ENCODE measurements at regions not wholly inside any gene's neighbourhood (a gene's known extent, or its start where the extent isn't known, plus 50 kb on each side); places are given as distances from the start of the nearest gene placed in this dataset.
"Not testable (repeated sequence)": the region's sequence is repeated elsewhere in the genome, so short reads cannot be mapped to it uniquely, and the experiment has no call there.

- no peak for DNase-seq
Measured at GRCh38 chr5:154618696-154619095, 136.5 kb upstream of the LARP1 start.

GRCh38 chr5:154614595-154614994 is 136.6 kb upstream of the HAND1 start:
- no peak for DNase-seq

DNA sequence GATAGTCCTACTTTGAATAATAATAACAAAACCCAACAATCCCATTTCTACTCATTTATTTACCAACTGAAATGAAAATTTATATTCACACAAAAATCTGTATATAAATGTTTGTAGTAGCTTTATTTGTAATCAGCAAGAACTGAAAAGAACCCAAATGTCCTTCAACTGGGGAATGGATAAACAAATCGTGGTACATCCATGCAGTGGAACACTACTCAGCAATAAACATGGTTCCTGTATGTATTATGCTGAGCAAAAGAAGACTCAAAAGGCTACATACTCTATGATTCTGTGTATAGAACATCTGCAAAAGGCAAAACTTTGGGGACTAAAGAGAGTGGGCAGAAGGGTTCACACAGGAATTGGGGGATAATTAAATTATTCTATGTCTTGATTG is 136.1 kb upstream of the HAND1 start:
- DNase-seq, result no peak

- no peak for DNase-seq
Measured at GRCh38 chr5:154612666-154613065, 134.6 kb upstream of the HAND1 start.

DNA sequence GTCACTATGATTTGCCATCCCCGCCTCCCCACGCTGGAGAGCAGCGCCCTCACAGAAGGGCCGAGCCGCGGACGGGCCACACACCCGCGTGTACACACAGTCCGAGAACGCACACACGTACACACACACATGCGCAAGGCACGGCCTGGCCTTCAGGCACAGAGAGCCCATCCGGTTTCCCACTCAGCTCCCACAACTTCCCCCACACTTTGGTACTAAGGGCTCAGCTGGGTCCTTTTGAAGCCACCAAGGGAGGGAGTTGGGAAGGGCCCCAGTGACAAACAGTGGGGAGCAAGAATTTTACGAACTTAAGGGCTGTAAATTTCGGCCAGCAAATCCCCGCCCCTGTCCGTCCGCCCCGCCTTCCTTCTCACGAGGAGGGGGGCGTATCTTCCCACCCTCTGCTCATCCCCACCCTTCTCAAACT is 133.3 kb upstream of the HAND1 start:
- DNase-seq, result no peak

- peak; percentile 45 to 55 for DNase-seq
Measured at GRCh38 chr5:154610321-154611154, 132.5 kb upstream of the HAND1 start.

GRCh38 chr5:154609251-154609650 is 131.2 kb upstream of the HAND1 start:
- no peak for DNase-seq

GRCh38 chr5:154608531-154609011 is 130.5 kb upstream of the HAND1 start:
- no peak for DNase-seq

DNA sequence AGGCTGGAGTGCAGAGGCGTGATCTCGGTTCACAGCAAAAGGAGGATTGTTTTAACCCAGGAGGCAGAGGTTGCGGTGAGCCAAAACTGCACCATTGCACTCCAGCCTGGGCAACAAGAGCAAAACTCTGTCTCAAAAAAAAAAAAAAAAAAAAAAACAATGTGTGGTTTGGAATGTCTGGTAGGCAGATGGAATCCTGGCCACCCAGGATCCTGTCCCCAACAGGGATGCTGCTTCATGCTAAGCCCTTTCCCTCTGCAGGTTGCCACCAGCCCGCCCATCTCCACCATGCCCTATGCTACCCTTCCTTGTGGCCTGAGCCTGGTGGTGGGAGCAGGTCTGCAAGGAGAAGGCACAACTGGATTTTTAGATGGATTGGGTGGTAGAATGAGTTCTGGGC is 129.7 kb upstream of the HAND1 start:
- no peak for DNase-seq

DNA sequence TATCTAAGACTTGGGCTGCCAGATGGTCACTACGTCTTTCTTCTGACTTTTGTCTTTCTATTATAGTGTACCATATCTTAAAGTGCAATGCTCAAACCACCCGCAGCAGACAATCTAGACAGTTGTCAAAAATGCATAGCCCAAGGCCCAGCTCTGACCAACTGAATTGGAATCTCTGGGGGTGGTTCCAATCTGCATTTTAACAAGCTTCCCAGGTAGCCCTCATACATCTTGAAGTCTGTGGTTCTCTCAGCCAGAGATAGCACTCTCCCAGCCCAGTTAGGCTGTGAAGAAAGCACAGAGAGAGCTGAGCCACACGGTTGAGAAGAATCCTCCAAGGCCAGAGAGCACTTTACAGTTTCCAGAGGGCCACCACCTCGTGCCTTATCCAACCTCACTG is 128.2 kb upstream of the HAND1 start:
- DNase-seq, result no peak

- DNase-seq, result no peak
Measured at GRCh38 chr5:154603953-154604679, 126.1 kb upstream of the HAND1 start.

DNA sequence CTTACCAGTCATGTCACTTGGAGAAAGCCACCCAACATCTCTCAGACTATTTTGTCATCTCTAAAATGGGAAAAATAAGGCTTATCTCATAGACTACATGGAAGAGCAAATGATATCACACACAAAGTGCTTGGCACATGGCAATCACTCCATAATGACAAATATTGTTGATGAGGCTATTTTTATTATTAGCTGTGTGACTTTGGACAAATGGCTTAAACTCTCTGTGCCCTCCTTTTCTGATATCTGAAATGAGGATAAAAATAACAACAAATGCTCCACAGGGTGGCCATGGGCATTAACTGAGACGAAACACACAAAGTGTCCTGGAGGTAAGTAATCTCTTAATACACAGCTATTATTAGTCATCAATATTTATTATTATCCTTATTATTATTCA is 125.5 kb upstream of the HAND1 start:
- DNase-seq, result no peak

- no peak for DNase-seq
Measured at GRCh38 chr5:154603011-154603410, 125.0 kb upstream of the HAND1 start.

- DNase-seq, result no peak
Measured at GRCh38 chr5:154601014-154601413, 123.0 kb upstream of the HAND1 start.

GRCh38 chr5:154598021-154598420 is 120.0 kb upstream of the HAND1 start:
- DNase-seq, result no peak

DNA sequence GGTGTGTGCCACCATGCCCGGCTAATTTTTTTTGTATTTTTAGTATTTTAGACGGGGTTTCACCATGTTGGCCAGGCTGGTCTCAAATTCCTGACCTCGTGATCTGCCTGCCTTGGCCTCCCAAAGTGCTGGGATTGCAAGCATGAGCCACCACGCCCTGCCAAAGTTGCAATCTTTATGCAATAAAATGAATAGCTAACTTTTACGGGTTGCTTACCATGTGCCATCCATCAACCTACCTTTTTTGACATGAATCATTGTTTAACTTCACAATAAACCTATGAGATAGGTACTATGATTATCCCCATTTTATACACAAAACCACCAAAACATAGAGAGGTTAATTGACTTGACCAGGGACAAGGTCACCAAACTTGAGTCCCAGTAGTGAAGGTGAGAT is 118.8 kb upstream of the HAND1 start:
- not testable (repeated sequence) for DNase-seq

DNA sequence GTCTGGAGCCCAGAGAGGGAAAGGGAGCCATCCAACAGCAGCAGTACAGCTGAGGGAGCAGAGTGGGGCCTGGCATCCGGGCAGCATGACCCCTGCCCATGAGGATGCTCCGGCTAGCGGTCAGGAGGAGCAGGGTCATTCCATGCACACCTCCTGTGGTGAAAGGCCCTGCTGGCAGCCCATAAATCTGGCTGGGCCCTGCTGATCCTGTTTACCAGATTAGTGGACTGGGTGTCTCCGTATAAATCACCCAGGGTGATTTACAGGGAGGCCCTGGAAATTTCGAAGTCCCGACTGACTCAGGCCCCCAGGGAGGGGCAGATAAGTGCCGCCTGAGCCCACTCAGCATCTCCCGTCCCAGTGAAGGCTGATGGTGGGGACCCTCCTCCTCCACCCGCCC is 117.6 kb upstream of the HAND1 start:
- no peak for DNase-seq

DNA sequence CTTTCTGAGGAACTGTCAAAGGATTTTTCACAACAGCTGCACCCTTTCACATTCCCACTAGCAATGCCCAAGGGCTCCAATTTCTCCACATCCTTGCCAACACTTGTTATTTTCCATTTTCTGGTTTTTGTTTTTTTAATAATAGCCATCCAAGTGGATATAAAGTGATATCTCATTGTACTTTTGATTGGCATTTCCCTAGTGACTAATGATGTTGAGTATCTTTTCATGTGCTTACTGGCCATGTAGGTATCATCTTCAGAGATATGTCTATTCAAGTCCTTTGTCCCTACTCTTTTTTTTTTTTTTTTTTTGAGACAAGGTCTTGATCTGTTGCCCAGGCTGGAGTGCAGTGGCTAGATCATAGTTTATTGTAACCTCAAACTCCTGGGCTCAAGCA is 115.8 kb upstream of the HAND1 start:
- DNase-seq, result no peak

- no peak for DNase-seq
Measured at GRCh38 chr5:154593071-154593470, 115.0 kb upstream of the HAND1 start.

DNA sequence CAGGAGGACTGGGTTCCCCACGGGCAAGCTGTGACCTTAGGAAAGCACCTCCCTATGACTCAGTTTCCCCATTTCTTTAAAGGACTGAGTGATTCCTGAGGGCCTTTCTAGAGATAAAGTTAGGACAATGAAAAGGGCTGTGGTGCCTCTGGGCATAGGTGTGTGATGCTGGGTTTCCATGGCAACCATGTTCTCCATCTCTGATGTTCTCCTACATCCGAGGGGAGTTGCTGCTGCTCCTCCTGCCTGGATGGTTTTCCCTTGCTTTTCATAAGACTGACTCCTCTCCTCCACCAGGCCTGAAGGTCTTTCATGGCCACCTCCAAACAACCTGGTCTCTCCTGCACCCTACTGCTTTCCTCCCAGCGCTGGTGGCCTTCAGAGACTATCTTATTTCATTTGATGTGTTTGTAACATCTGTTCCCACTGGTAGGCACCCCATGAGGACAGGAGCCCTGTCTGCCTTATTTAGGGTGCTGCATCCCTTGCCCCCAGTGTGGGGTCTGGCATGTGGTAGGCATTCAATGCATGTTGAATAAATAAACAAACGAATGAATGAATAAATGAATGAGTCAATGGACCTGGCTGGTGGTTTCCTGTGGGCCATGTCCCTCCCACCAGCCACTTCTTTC is 112.2 kb upstream of the HAND1 start:
- no peak for DNase-seq

- DNase-seq, result no peak
Measured at GRCh38 chr5:154589511-154589910, 111.5 kb upstream of the HAND1 start.

DNA sequence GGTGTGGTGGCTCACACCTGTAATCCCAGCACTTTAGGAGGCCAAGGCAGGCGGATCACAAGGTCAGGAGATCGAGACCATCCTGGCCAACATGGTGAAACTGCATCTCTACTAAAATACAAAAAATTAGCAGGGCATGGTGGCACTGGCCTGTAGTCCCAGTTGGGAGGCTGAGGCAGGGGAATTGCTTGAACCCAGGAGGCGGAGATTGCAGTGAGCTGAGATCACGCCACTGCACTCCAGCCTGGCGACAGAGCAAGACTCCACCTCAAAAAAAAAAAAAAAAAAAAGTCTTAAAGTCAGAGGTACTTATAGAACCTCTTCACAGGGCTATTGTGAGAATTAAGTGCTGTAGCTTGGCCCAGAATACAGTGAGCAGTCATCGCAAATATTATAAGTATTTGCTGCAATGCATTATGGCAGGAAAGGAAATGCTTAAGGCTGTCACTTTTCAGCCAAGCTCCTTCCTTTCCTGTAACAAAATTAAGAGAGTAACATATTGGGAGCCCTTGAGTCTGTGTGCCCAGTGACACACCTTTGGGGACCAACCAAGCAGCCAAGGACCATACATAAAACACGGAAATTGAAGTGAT is 110.9 kb upstream of the HAND1 start:
- DNase-seq, result not testable (repeated sequence)

DNA sequence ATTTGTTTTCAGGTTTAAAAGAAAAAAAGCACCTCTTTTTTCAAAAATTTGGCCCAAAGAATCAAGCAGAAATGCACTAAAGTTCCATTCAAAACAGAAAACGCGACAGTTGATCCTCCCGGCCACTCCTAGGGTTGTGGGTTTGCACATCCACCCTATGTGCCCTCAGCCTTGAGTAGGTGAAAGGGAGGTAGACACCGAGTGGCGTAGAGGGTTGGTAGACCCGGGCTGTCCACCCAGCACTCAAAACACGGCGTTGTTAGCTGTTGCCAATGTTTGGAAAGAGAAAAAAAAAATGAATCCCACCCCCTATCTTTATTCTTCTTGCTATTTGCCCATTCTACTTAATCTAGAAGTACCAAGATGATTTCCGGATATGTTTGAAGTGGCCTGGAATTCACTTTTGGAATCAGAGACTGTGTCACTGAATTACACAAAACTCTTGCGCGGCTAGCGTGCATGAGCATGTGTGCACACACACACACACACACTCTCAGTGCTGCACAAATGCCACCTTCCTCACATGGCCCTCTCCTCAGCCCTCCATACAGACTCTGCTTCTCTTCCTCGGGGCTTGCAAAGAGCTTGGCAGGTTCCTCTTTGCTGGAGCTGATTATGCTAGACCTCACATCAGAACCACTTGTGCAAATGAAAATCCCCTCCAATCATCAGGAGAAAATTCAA is 110.2 kb upstream of the HAND1 start:
- DNase-seq, result no peak

All from CD4-positive, alpha-beta T cell treated with Interleukin-4 for 1 hour (primary cell).